Progenitor cell of endocrine pancreas (in vitro differentiated cells): ENCODE measurements at regions not wholly inside any gene's neighbourhood (a gene's known extent, or its start where the extent isn't known, plus 50 kb on each side); places are given as distances from the start of the nearest gene placed in this dataset.
"Not testable (repeated sequence)": the region's sequence is repeated elsewhere in the genome, so short reads cannot be mapped to it uniquely, and the experiment has no call there.

Source experiments
- DNase-seq: peaks from one replicate; pipeline ENCODE4 v3.0.0; 2021; ENCODE audit warnings: low spot score; ENCODE audit not compliant: unreplicated experiment
- H3K27ac Mint-ChIP-seq: 2 replicates; pipeline ENCODE4 v1.8.0; 2021; ENCODE audit warnings: mild to moderate bottlenecking, moderate library complexity, mixed read lengths
- H3K27me3 Mint-ChIP-seq: 2 replicates; pipeline ENCODE4 v1.8.0; 2021; ENCODE audit warnings: mixed read lengths
- H3K36me3 Mint-ChIP-seq: 2 replicates; pipeline ENCODE4 v1.8.0; 2022; ENCODE audit warnings: mixed read lengths; ENCODE audit not compliant: insufficient read depth
- H3K4me1 Mint-ChIP-seq: 2 replicates; pipeline ENCODE4 v1.8.0; 2021; ENCODE audit warnings: low read depth, mixed read lengths
- H3K4me3 Mint-ChIP-seq: 2 replicates; pipeline ENCODE4 v1.8.0; 2021; ENCODE audit warnings: low read depth, mild to moderate bottlenecking, moderate library complexity, mixed read lengths
- H3K9me3 Mint-ChIP-seq: 2 replicates; pipeline ENCODE4 v1.8.0; 2021; ENCODE audit warnings: low read depth, mixed read lengths
- TF ChIP-seq, protein P1 (sequence below): fragments of 200-600 bp; sonication (generic); IDR thresholded peaks from one replicate; pipeline ENCODE4 v1.5.0; 2021; ENCODE audit warnings: antibody characterized with exemption, mild to moderate bottlenecking; ENCODE audit not compliant: unreplicated experiment

DNA sequence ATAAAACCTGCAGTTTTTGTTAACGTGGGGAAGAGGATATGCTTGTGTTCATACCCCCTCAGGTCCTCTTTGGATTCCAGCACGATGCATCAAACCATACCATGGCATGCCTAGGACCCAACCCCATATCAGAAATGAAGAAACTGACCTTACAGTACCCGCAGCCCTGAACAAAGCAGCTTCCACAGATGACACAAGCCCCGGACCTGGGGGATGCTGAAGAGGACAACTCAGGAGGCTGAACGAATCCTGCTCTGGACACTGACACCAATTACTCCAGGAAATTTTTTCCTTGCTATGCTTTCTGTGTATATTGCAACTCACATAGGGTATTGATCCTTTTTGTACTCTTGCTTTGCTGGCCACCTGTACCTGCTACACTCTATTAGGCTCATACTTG is 129.6 kb downstream of the ZNF675 start:
- H3K27ac Mint-ChIP-seq = no peak overlapping the region
- H3K9me3 Mint-ChIP-seq = peaks cover 36% of the 10 kb centered on the region
- H3K4me1 Mint-ChIP-seq = no peaks in the 10 kb centered on the region

DNA sequence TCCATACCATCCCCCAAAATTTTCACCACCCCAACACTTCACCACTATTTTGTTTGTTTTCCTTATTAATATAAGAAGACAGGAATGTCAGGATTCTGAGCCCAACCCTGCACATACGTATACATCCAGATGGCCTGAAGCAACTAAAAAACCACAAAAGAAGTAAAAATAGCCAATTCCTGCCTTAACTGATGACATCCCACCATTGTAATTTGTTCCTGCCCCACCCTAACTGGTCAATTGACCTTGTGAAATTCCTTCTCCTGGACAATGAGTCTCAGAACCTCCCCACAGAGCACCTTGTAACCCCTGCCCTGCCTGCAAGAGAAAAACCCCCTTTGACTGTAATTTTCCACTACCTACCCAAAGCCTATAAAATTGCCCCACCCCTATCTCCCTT is 132.5 kb downstream of the ZNF675 start:
- Mint-ChIP-seq H3K27me3 (no peaks in the 10 kb centered on the region), H3K4me3 (no peak overlapping the region), H3K9me3 (peaks cover 37% of the 10 kb centered on the region), H3K27ac (no peak overlapping the region), H3K36me3 (peaks cover 1% of the 10 kb centered on the region), H3K4me1 (no peaks in the 10 kb centered on the region)
- DNase-seq = no peak
- TF ChIP-seq, protein P1, sequence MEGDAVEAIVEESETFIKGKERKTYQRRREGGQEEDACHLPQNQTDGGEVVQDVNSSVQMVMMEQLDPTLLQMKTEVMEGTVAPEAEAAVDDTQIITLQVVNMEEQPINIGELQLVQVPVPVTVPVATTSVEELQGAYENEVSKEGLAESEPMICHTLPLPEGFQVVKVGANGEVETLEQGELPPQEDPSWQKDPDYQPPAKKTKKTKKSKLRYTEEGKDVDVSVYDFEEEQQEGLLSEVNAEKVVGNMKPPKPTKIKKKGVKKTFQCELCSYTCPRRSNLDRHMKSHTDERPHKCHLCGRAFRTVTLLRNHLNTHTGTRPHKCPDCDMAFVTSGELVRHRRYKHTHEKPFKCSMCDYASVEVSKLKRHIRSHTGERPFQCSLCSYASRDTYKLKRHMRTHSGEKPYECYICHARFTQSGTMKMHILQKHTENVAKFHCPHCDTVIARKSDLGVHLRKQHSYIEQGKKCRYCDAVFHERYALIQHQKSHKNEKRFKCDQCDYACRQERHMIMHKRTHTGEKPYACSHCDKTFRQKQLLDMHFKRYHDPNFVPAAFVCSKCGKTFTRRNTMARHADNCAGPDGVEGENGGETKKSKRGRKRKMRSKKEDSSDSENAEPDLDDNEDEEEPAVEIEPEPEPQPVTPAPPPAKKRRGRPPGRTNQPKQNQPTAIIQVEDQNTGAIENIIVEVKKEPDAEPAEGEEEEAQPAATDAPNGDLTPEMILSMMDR = no peak

More for the DNA sequence above, 129.6 kb downstream of the ZNF675 start:
- H3K36me3 Mint-ChIP-seq = no peaks in the 10 kb centered on the region
- H3K27me3 Mint-ChIP-seq = no peaks in the 10 kb centered on the region
- TF ChIP-seq, protein P1 = no peak
- no peak for DNase-seq
- no peak overlapping the region for H3K4me3 Mint-ChIP-seq

DNA sequence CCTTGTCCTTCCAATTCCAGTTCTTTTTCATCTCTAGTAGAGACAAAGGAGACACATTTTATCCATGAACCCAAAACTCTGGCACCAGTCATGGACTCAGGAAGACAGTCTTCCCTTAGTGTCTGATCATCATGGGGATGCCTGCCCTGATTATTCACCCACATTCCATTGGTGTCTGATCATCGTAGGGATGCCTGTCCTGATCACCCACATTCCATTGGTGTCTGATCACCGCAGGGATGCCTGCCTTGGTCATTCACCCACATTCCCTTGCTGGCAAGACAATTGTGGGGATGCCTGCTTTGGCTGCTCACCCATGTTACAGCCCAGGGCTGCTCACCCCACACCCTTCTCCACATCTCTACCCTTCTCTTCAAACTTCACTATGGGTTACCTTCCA is 136.9 kb downstream of the ZNF675 start:
- H3K4me1 Mint-ChIP-seq, H3K27me3 Mint-ChIP-seq, H3K36me3 Mint-ChIP-seq, DNase-seq, H3K27ac Mint-ChIP-seq, H3K4me3 Mint-ChIP-seq: not testable (repeated sequence)
- peaks cover 17% of the 10 kb centered on the region for H3K9me3 Mint-ChIP-seq

DNA sequence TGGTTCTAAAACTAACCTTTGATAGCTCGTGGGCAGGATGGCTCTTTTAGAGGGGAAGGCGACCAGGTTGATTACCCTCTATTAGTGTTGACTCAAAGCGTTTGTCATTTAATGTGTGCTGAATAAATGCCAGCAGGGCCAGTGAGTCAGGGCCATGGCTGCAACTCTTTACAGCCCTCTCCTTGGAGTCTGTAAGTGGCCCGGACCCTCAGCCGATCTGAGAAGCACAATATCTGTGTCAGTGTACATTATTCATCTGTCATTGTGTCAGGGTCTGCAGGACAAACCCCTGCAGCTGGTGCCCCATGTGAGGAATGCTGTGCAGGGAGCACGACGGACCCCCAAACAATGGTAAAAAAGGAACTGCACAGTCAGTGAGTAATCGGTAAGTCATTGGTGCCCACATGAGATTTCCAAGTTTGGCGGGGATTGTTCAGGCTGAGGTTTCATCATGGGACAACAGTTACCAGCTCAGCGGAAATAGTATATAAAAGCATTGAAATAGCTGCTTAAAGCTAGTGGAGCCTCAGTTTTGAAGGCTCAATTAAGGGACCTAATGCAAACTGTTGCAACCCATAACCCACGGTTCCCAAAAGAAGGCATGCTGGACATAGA is 139.1 kb downstream of the ZNF675 start:
- no peak for DNase-seq

DNA sequence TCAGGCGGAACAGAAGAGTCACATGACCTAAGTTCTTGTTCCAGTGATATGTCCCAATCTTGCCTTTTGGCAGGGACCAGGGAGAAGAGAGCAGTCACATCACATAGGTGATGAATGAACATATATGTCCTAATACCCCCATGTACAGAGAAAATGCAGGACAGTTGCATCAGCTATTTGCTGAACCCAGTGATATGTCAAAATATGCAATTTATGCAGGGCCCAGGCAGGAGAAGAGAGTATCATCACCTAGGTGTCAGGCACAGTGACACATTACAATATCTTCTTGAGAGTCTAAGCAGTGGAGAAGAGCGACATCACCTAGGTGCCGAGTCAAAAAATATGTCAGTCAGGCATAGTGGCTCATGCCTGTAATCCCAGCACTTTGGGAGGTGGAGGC is 139.9 kb downstream of the ZNF675 start:
- TF ChIP-seq, protein P1 = no peak
- peaks cover 30% of the 10 kb centered on the region for H3K9me3 Mint-ChIP-seq

More for the DNA sequence above, 139.1 kb downstream of the ZNF675 start:
- Mint-ChIP-seq H3K27me3 (no peaks in the 10 kb centered on the region), H3K4me3 (no peak overlapping the region), H3K27ac (no peak overlapping the region), H3K4me1 (no peaks in the 10 kb centered on the region), H3K9me3 (peaks cover 30% of the 10 kb centered on the region), H3K36me3 (peaks cover 1% of the 10 kb centered on the region)
- TF ChIP-seq, protein P1 = no peak

DNA sequence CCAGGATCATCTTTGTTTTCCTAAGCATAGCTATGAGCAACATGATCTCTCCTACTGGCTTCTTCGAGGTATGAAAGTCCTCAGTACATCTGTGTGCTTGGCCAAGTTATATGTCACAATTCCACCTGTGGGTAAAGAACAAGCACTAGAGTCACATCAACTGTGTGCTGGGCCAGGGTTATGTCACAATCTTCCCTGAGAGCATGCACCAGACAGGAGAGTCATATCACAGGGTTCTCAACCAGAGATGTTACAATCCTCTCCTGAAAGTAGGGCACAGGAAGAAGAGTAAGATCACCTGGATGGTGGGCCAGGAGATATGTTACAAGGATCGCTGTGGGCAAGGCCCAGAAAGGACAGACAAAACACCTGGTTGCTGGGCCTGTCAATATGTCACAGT is 143.7 kb downstream of the ZNF675 start:
- TF ChIP-seq, protein P1 = no peak
- H3K4me1 Mint-ChIP-seq = peaks cover 7% of the 10 kb centered on the region
- H3K27ac Mint-ChIP-seq = no peak overlapping the region
- DNase-seq = no peak
- no peaks in the 10 kb centered on the region for H3K27me3 Mint-ChIP-seq
- H3K36me3 Mint-ChIP-seq = no peaks in the 10 kb centered on the region
- H3K9me3 Mint-ChIP-seq = peaks cover 16% of the 10 kb centered on the region
- no peak overlapping the region for H3K4me3 Mint-ChIP-seq

More for the DNA sequence above, 139.9 kb downstream of the ZNF675 start:
- Mint-ChIP-seq H3K4me1 (no peaks in the 10 kb centered on the region), H3K36me3 (peaks cover 1% of the 10 kb centered on the region), H3K27ac (no peak overlapping the region), H3K27me3 (no peaks in the 10 kb centered on the region), H3K4me3 (no peak overlapping the region)
- DNase-seq = no peak
